ENCODE measurements at regions not wholly inside any gene's neighbourhood (a gene's known extent, or its start where the extent isn't known, plus 50 kb on each side); places are given as distances from the start of the nearest gene placed in this dataset.

- H3K4me3 ChIP-seq (ENCODE audit: control insufficient read depth, low read depth, low read length): no peak overlapping the region
- no peak for DNase-seq (ENCODE audit: low read depth)
- no peak for TF ChIP-seq CTCF (conservative IDR thresholded peaks at IDR 0.05; ENCODE audit: control insufficient read depth, insufficient read depth, low read depth, low read length)
Observed at GRCh38 chr2:60361498-60361897, 192.0 kb downstream of the BCL11A start.

GRCh38 chr2:60359569-60359968 lies 193.9 kb downstream of the BCL11A start:
- DNase-seq (ENCODE audit: low read depth): no peak
- no peak overlapping the region for H3K4me3 ChIP-seq (ENCODE audit: control insufficient read depth, low read depth, low read length)
- TF ChIP-seq CTCF (conservative IDR thresholded peaks at IDR 0.05; ENCODE audit: control insufficient read depth, insufficient read depth, low read depth, low read length): no peak

- no peak for DNase-seq (ENCODE audit: low read depth)
- H3K4me3 ChIP-seq (ENCODE audit: control insufficient read depth, low read depth, low read length): no peak overlapping the region
- TF ChIP-seq CTCF (conservative IDR thresholded peaks at IDR 0.05; ENCODE audit: control insufficient read depth, insufficient read depth, low read depth, low read length): no peak
Observed at GRCh38 chr2:60358476-60358875, 195.0 kb downstream of the BCL11A start.

GRCh38 chr2:60357996-60358395 lies 195.5 kb downstream of the BCL11A start:
- DNase-seq (ENCODE audit: low read depth): no peak
- no peak overlapping the region for H3K4me3 ChIP-seq (ENCODE audit: control insufficient read depth, low read depth, low read length)
- no peak for TF ChIP-seq CTCF (conservative IDR thresholded peaks at IDR 0.05; ENCODE audit: control insufficient read depth, insufficient read depth, low read depth, low read length)

GRCh38 chr2:60356346-60356745 lies 197.1 kb downstream of the BCL11A start:
- no peak for TF ChIP-seq CTCF (conservative IDR thresholded peaks at IDR 0.05; ENCODE audit: control insufficient read depth, insufficient read depth, low read depth, low read length)
- H3K4me3 ChIP-seq (ENCODE audit: control insufficient read depth, low read depth, low read length): no peak overlapping the region
- DNase-seq (ENCODE audit: low read depth): no peak

GRCh38 chr2:60355849-60356261 lies 197.6 kb downstream of the BCL11A start:
- no peak for TF ChIP-seq CTCF (conservative IDR thresholded peaks at IDR 0.05; ENCODE audit: control insufficient read depth, insufficient read depth, low read depth, low read length)
- H3K4me3 ChIP-seq (ENCODE audit: control insufficient read depth, low read depth, low read length): no peak overlapping the region
- no peak for DNase-seq (ENCODE audit: low read depth)

- DNase-seq (ENCODE audit: low read depth): no peak
- H3K4me3 ChIP-seq (ENCODE audit: control insufficient read depth, low read depth, low read length): no peak overlapping the region
- TF ChIP-seq CTCF (conservative IDR thresholded peaks at IDR 0.05; ENCODE audit: control insufficient read depth, insufficient read depth, low read depth, low read length): no peak
Observed at GRCh38 chr2:60354713-60355112, 198.7 kb downstream of the BCL11A start.
